Right cardiac atrium (tissue), 5 donors: ENCODE measurements at regions not wholly inside any gene's neighbourhood (a gene's known extent, or its start where the extent isn't known, plus 50 kb on each side); places are given as distances from the start of the nearest gene placed in this dataset.
"Not testable (repeated sequence)": the region's sequence is repeated elsewhere in the genome, so short reads cannot be mapped to it uniquely, and the experiment has no call there.

ENCODE experiments used
- ATAC-seq, 2 donors: fragments of 200-7000 bp; cut with Tn5 transposase; one replicate each; pipeline versions ENCODE4 v1.8.0 to v1.9.1; 2020; ENCODE audit warnings: moderate library complexity in 2 of 2, mild to moderate bottlenecking in 1 of 2
- DNase-seq, 3 donors: peaks; one replicate each; pipeline ENCODE4 v3.0.0-alpha.2; 2020
- H3K27ac ChIP-seq: one replicate; pipeline ENCODE4 v1.5.1; 2013; ENCODE audit warnings: mild to moderate bottlenecking, low read length, control low read depth, moderate library complexity
- H3K27me3 ChIP-seq: one replicate; pipeline ENCODE4 v1.6.1; 2013; ENCODE audit not compliant: control insufficient read depth, insufficient read depth
- H3K4me1 ChIP-seq: one replicate; pipeline ENCODE4 v1.6.1; 2013; ENCODE audit warnings: low read length; ENCODE audit not compliant: control insufficient read depth, insufficient read depth
- H3K4me3 ChIP-seq: one replicate; pipeline ENCODE4 v1.5.1; 2013; ENCODE audit warnings: low read length, control low read depth
- H3K9me3 ChIP-seq: one replicate; pipeline ENCODE4 v1.6.1; 2013; ENCODE audit warnings: low read length; ENCODE audit not compliant: control insufficient read depth
- WGBS: extraction: QIAGEN DNeasy Blood & Tissue Kit; methylation state at CpG from one replicate; pipeline ENCODE4 v1.1.7; 2013; 5-methylcytosine and 5-hydroxymethylcytosine counted together
- intact Hi-C, 4 donors: fragments of 100-400 bp; cut with DNase I; formaldehyde crosslinking; loops; one replicate each; pipeline versions ENCODE4 v1.11.0 to v1.14.0; 2022 to 2023
- donor health status: healthy with polysubstance abuse.
- donor health status: DM: no; HTN: yes; CAD: no.
- donor health status: DM: no; HTN: no; CAD: no.
- donor health status: DM: no; HTN: yes; CAD: no; lungs with severe emphysema.
- donor health status: DM: yes; HTN: yes; CAD: no.

DNA sequence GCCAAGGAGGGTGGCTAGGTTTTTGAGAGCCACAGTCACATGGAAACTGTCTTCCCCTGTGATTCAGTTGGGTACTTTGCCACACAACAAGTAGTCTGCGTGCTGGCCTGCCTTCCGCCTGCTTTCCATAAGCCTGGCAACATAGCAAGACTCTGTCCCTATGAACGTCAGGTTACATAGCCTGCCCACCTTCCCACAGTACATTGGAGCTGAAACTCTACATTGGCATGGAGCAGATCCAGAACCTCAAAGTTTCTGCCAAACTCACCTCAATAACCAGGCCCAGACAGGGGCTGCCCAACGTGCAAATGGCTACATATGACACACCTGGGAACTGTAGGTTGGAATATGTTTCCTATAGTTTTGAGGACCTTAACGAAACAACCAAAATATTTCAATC, 140.6 kb upstream of the PRICKLE2 start:
- Histone ChIP-seq H3K27me3 (no peaks in the 10 kb centered on the region), H3K9me3 (no peaks in the 10 kb centered on the region), H3K4me1 (no peaks in the 10 kb centered on the region), H3K27ac (no peak overlapping the region), H3K4me3 (no peak overlapping the region)
- no peak for DNase-seq
- intact Hi-C loops = no loop called here
- 92% methylated on average over 5 of the region's 5 CpGs for WGBS
- ATAC-seq = no peak

DNA sequence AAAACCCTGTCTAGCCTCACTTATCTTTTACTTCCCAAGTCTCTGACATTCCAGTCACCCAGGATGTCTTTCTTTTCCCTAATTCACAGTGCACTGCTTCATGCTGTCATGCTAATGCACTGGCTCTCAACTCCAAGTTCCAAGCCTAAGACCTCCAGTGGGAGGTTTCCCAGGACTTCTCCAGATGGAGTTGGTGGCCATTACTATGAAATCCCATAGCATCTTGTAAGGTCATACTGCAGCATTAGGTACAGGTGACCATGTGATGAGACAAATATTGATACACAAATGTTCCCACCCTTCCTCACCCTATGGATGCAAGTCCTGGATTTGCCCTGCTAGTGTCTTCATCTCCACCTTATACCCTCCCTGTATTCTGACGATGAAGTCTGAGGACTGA, 138.6 kb upstream of the PRICKLE2 start:
- Histone ChIP-seq H3K4me3 (no peak overlapping the region), H3K4me1 (no peaks in the 10 kb centered on the region), H3K9me3 (no peaks in the 10 kb centered on the region), H3K27me3 (no peaks in the 10 kb centered on the region), H3K27ac (no peak overlapping the region)
- 100% methylated on average over 1 of the region's 1 CpG for WGBS
- no peak for DNase-seq
- intact Hi-C loops = no loop called here
- ATAC-seq = no peak

GRCh38 chr3:64361962-64362735, 136.9 kb upstream of the PRICKLE2 start:
- Histone ChIP-seq H3K4me3 (no peak overlapping the region), H3K27ac (no peak overlapping the region), H3K9me3 (no peaks in the 10 kb centered on the region), H3K27me3 (no peaks in the 10 kb centered on the region), H3K4me1 (peaks cover 5% of the 10 kb centered on the region)
- DNase-seq (no peak), ATAC-seq (no peak)
- WGBS = 76% methylated on average over 5 of the region's 5 CpGs
- intact Hi-C loops = no loop called here

- intact Hi-C loops, DNase-seq, H3K4me3 ChIP-seq, H3K27ac ChIP-seq, ATAC-seq, H3K9me3 ChIP-seq, H3K4me1 ChIP-seq, H3K27me3 ChIP-seq: not testable (repeated sequence)
- 91% methylated on average over 4 of the region's 4 CpGs for WGBS
These were observed 135.8 kb upstream of the PRICKLE2 start for GRCh38 chr3:64361036-64361435.

GRCh38 chr3:64360280-64360679, 135.0 kb upstream of the PRICKLE2 start:
- Histone ChIP-seq H3K27me3 (no peaks in the 10 kb centered on the region), H3K4me3 (no peak overlapping the region), H3K9me3 (no peaks in the 10 kb centered on the region), H3K27ac (no peak overlapping the region), H3K4me1 (peaks cover 5% of the 10 kb centered on the region)
- WGBS = 77% methylated on average over 6 of the region's 6 CpGs
- DNase-seq (no peak), ATAC-seq (no peak)
- intact Hi-C loops = no loop called here

GRCh38 chr3:64359735-64360134, 134.5 kb upstream of the PRICKLE2 start:
- Histone ChIP-seq H3K27ac (no peak overlapping the region), H3K27me3 (no peaks in the 10 kb centered on the region), H3K9me3 (no peaks in the 10 kb centered on the region), H3K4me1 (peaks cover 5% of the 10 kb centered on the region), H3K4me3 (no peak overlapping the region)
- DNase-seq = no peak
- no peak for ATAC-seq
- WGBS = 75% methylated on average over 4 of the region's 4 CpGs
- intact Hi-C loops = no loop called here

DNA sequence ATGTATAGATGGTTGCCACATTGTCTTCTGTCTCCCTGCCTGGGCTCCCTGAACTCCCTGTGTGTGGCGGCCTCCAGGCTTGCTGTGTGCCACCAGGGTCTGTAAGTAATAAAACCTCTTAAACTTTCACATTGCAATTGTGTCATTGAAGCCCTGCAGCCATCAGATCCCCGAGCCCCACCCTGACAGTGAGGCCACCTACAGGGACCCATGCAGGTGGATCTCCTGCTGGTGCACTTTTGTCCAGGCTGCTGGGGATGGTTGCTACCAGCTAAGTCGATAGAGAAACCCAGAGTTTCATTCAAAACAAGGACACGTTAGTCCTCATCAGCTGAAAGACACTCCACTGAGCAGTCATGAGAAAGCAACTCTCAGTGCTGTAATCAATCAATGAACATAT, 133.6 kb upstream of the PRICKLE2 start:
- no peak overlapping the region for H3K27ac ChIP-seq
- H3K9me3 ChIP-seq = no peaks in the 10 kb centered on the region
- DNase-seq = no peak
- no peak overlapping the region for H3K4me3 ChIP-seq
- H3K27me3 ChIP-seq = no peaks in the 10 kb centered on the region
- ATAC-seq = no peak
- 84% methylated on average over 4 of the region's 4 CpGs for WGBS
- peaks cover 5% of the 10 kb centered on the region for H3K4me1 ChIP-seq
- intact Hi-C loops = no loop called here

DNA sequence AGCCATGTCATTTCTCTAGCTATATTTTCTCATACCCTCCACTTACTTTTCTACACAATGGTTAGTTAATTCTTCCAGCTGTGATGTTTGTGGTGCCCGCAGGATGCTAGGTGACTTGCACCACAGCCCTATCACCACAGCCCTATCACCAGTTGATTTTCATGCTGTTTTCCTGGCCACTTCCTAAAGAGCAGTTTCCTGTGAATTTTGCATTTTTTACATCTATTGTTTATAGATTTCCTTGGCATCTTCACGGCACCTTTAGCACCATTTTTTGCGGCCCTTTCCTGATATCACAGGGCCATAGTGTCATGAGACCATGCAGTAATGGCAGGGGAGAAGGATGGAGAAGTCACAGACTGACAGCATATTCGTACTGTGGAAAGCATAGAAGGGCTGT, 132.9 kb upstream of the PRICKLE2 start:
- no peak for ATAC-seq
- Histone ChIP-seq H3K9me3 (no peaks in the 10 kb centered on the region), H3K27me3 (no peaks in the 10 kb centered on the region), H3K4me3 (no peak overlapping the region), H3K27ac (peak overlapping the region; percentile 15), H3K4me1 (peaks cover 5% of the 10 kb centered on the region)
- intact Hi-C loops = no loop called here
- 57% methylated on average over 4 of the region's 4 CpGs for WGBS
- DNase-seq = no peak

DNA sequence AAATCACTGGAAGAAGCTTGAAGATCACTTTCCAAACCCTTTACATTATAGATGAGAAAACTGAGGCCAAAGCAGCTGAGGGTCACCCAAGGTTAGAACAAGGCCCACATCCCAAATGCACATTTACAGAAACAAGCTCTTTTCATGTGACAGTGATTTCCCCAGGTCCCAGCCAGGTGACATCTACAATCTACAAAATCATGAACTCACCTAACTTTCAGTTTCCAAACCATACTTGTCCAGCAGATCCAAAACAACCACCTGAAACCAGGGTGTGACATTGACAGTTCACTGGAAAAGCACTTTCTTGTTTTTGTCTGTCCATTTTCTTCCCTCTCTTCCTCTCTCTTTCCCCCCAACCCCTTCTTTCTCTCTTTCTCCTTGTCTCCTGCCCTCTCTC, 132.2 kb upstream of the PRICKLE2 start:
- no peak overlapping the region for H3K27ac ChIP-seq
- no peak overlapping the region for H3K4me3 ChIP-seq
- ATAC-seq (no peak), DNase-seq (no peak)
- peaks cover 7% of the 10 kb centered on the region for H3K4me1 ChIP-seq
- H3K27me3 ChIP-seq = no peaks in the 10 kb centered on the region
- no peaks in the 10 kb centered on the region for H3K9me3 ChIP-seq
- intact Hi-C loops = no loop called here

DNA sequence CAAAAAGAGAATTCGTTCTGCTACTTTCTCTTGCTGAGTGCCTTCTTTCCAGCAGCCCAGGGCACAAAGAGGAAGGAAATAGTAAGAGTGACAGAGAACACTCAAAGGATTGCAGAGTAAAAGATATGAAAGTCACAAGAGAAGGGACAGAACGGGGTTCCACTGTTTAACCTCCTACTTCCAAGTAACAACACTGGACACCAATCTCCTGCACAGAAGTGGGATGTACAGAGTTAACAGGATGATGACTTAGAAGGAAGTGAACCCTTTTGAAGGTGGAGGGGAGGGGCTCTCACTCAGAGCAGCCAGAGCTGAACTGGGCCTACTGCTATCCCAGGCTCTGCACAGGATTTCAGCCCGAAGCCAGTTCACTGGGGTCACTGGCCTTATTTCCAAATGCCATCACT, 130.1 kb upstream of the PRICKLE2 start:
- ATAC-seq (peak; percentile 80 to 93), DNase-seq (peak; percentile 22 to 51 (median 50))
- H3K27ac ChIP-seq = peak overlapping the region; percentile 28

DNA sequence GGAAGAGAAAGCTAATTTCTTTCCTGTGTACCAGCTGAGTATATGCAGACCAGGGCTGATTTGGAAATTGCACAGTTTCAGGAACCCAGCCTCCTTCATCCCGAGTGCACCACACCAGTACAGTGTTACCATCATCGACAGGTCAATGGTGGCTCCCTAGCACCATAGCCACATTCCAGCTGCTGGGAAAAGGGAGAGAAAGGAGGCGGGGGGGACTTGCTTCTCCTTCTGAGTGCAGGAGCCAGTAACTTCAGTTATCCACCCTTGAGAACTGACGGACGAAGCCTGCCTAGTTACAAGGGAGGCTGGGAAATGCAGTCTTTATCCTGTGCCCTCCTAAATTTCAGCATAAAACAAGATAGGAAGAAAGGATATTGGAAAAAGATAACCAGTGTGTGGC, 129.7 kb upstream of the PRICKLE2 start:
- 54% methylated on average over 5 of the region's 5 CpGs for WGBS
- intact Hi-C loops = no loop called here
- no peak overlapping the region for H3K27ac ChIP-seq
- no peak for DNase-seq
- peak in 1 of 2 donors; percentile 38 for ATAC-seq
- H3K9me3 ChIP-seq = no peaks in the 10 kb centered on the region
- H3K4me3 ChIP-seq = no peak overlapping the region
- H3K27me3 ChIP-seq = no peaks in the 10 kb centered on the region
- peaks cover 14% of the 10 kb centered on the region for H3K4me1 ChIP-seq

More for the DNA sequence above, 130.1 kb upstream of the PRICKLE2 start:
- 28% methylated on average over 3 of the region's 3 CpGs for WGBS
- Histone ChIP-seq H3K27me3 (no peaks in the 10 kb centered on the region), H3K4me1 (peaks cover 14% of the 10 kb centered on the region), H3K4me3 (no peak overlapping the region), H3K9me3 (no peaks in the 10 kb centered on the region)
- intact Hi-C loops = no loop called here

DNA sequence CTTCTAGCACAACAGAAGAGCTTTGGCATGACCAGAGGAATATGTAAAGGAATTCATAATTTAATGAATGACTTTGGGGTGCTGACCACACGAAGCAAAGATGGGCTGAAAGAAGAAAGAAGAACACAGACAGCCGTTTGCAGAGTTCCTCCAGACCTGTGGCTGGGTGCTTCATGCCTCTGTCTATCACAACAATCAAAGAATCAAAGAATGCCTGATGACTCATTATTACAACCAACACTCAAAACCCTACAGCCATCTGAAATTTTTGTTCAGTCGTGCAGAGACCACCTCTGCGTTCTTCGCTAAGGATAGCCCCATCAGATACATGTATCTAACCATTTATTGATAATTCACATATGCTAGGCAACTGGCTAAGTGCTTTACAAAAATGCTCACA, 129.0 kb upstream of the PRICKLE2 start:
- ATAC-seq = no peak
- intact Hi-C loops = no loop called here
- Histone ChIP-seq H3K9me3 (no peaks in the 10 kb centered on the region), H3K4me1 (peaks cover 14% of the 10 kb centered on the region), H3K27me3 (no peaks in the 10 kb centered on the region), H3K4me3 (no peak overlapping the region), H3K27ac (no peak overlapping the region)
- WGBS = 95% methylated on average over 5 of the region's 5 CpGs
- DNase-seq = no peak
